ENCODE measurements at regions not wholly inside any gene's neighbourhood (a gene's known extent, or its start where the extent isn't known, plus 50 kb on each side); places are given as distances from the start of the nearest gene placed in this dataset.
"Not testable (repeated sequence)": the region's sequence is repeated elsewhere in the genome, so short reads cannot be mapped to it uniquely, and the experiment has no call there.

DNA sequence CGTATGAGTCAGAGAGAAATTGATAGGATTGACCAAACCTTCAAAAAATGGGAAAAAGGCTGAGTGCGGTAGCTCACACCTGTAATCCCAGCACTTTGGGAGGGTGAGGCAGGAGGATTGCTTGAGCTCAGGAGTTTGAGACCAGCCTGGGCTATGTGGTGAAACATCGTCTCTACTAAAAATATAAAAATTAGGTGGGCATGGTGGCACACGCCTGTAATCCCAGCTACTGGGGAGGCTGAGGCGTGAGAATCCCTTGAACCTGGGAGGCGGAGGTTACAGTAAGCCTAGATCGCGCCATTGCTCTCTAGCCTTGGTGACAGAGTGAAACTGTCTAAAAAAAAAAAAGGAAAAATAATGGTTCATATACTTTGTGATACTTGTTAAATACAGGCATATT lies 59.9 kb upstream of the TPTE start:
- H3K9me1 ChIP-seq (ENCODE audit: control insufficient read depth, insufficient read depth, low read length); H3K9ac ChIP-seq (ENCODE audit: insufficient read depth in 1 of 2, low read depth in 2 of 2, low read length in 2 of 2); DNase-seq (ENCODE audit: extremely low read depth in 1 of 4, low spot score in 3 of 4); H3K9me3 ChIP-seq (replicated peaks; ENCODE audit: control insufficient read depth, insufficient read depth, low read depth, low read length); H3K27ac ChIP-seq (ENCODE audit: extremely low read depth, low read depth, low read length); in situ Hi-C loops (cut with MboI); H2AFZ ChIP-seq (ENCODE audit: low read depth, low read length); H3K4me2 ChIP-seq (ENCODE audit: insufficient read depth, low read length); FAIRE-seq; H3K27me3 ChIP-seq (ENCODE audit: control insufficient read depth in 2 of 2, insufficient read depth in 2 of 2, low read length in 2 of 2); H4K20me1 ChIP-seq (replicated peaks; ENCODE audit: control insufficient read depth, insufficient read depth, low read length); H3K4me3 ChIP-seq; H3K79me2 ChIP-seq (ENCODE audit: control insufficient read depth, insufficient read depth, low read length); ATAC-seq; CTCF ChIA-PET (ENCODE audit: low intra/inter-chr PET ratio); H3K4me1 ChIP-seq (replicated peaks in 1 of 2; ENCODE audit: control insufficient read depth in 2 of 2, insufficient read depth in 2 of 2, low read length in 2 of 2); intact Hi-C loops (cut with micrococcal nuclease); BruUV-seq (replicated peaks); POLR2A ChIA-PET: not testable (repeated sequence)
- peaks cover 11% of the 10 kb centered on the region; the same call in 1 of the 3 replicates for H3K36me3 ChIP-seq (ENCODE audit: control insufficient read depth, insufficient read depth, low read length)
- WGBS (ENCODE audit: insufficient coverage, low coverage, missing lambda C conversion rate), result 13% methylated on average over 8 of the region's 8 CpGs

DNA sequence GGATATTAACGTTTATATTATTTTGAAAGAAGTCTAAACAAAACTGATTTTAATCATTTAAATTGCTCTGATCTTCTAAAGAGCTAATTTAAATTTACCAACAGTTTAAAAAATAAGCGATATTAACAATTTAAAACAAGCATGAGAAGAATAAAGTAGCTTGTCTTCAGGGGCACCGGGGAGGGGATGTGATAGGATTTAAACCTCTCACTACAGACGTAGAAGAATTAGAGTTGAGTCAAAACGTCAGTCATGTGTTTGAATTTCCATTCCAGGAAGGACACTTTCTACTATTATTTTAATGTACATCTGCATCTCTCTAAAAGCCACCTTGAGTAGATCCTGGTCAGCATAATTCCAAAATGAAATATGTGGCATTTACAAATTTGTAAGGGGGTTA lies 58.2 kb upstream of the TPTE start:
- 16% methylated on average over 5 of the region's 5 CpGs for WGBS (ENCODE audit: insufficient coverage, low coverage, missing lambda C conversion rate)
- in situ Hi-C loops (cut with MboI), result no loop called here

More for the DNA sequence above, 58.2 kb upstream of the TPTE start:
- FAIRE-seq (no peak), ATAC-seq (no peak), DNase-seq (ENCODE audit: extremely low read depth in 1 of 4, low spot score in 3 of 4) (peak in 1 of 4 experiments; percentile 22)
- H3K4me1 ChIP-seq (replicated peaks in 1 of 2; ENCODE audit: control insufficient read depth in 2 of 2, insufficient read depth in 2 of 2, low read length in 2 of 2), result no peaks in the 10 kb centered on the region
- H3K79me2 ChIP-seq (ENCODE audit: control insufficient read depth, insufficient read depth, low read length), result no peaks in the 10 kb centered on the region
- TF ChIP-seq NR3C1 (CRISPR knock-in tag; IDR thresholded peaks at IDR 0.05) (no peak), U2AF2 (optimal IDR thresholded peaks at IDR 0.05; ENCODE audit: low read depth, low read length) (no peak), ZZZ3 (IDR thresholded peaks at IDR 0.05) (no peak), ZBTB26 (CRISPR knock-in tag; IDR thresholded peaks at IDR 0.05) (no peak), HNRNPUL1 (IDR thresholded peaks at IDR 0.05; ENCODE audit: low read length) (no peak), ZNF707 (CRISPR knock-in tag; conservative IDR thresholded peaks at IDR 0.05) (no peak)
- no peak overlapping the region for H2AFZ ChIP-seq (ENCODE audit: low read depth, low read length)
- no peak overlapping the region for H3K27ac ChIP-seq (ENCODE audit: extremely low read depth, low read depth, low read length)
- H3K9ac ChIP-seq (ENCODE audit: insufficient read depth in 1 of 2, low read depth in 2 of 2, low read length in 2 of 2), result no peak overlapping the region
- H3K4me3 ChIP-seq, result no peak overlapping the region
- intact Hi-C loops (cut with micrococcal nuclease), result no loop called here
- H3K27me3 ChIP-seq (ENCODE audit: control insufficient read depth in 2 of 2, insufficient read depth in 2 of 2, low read length in 2 of 2), result no peaks in the 10 kb centered on the region
- POLR2A ChIA-PET, result no interaction called here
- no TSS peak for BruUV-seq (replicated peaks)
- H3K4me2 ChIP-seq (ENCODE audit: insufficient read depth, low read length), result no peak overlapping the region
- H3K9me1 ChIP-seq (ENCODE audit: control insufficient read depth, insufficient read depth, low read length), result no peaks in the 10 kb centered on the region
- H4K20me1 ChIP-seq (replicated peaks; ENCODE audit: control insufficient read depth, insufficient read depth, low read length), result no peaks in the 10 kb centered on the region
- peaks cover 8% of the 10 kb centered on the region; the same call in 1 of the 3 replicates for H3K36me3 ChIP-seq (ENCODE audit: control insufficient read depth, insufficient read depth, low read length)
- CTCF ChIA-PET (ENCODE audit: low intra/inter-chr PET ratio), result no interaction called here
- H3K9me3 ChIP-seq (replicated peaks; ENCODE audit: control insufficient read depth, insufficient read depth, low read depth, low read length), result no peaks in the 10 kb centered on the region
